ENCODE measurements at regions not wholly inside any gene's neighbourhood (a gene's known extent, or its start where the extent isn't known, plus 50 kb on each side); places are given as distances from the start of the nearest gene placed in this dataset.

DNA sequence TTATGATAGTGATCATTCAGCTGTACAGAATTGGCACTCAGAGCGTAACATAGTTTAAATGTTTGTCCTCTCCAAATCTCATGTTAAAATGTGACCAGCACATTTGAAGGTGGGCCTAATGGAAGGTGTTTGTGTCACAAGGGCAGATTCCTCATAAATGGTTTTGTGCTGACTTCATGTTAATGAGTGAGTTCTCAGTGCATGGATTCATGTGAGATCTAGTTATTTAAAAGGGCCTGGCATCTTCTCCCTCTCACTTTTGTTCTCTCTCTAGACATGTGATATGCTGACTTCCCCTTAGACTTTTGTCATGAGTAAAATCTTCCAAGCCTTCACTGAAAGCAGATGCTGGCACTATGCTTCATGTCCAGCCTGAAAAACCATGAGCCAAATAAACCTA is 452.4 kb upstream of the PTCHD4 start:
- WGBS, 4 donors, result 88 to 97% (median 95%) methylated on average over 1 of the region's 1 CpG
- intact Hi-C loops (cut with DNase I), result no loop called here

DNA sequence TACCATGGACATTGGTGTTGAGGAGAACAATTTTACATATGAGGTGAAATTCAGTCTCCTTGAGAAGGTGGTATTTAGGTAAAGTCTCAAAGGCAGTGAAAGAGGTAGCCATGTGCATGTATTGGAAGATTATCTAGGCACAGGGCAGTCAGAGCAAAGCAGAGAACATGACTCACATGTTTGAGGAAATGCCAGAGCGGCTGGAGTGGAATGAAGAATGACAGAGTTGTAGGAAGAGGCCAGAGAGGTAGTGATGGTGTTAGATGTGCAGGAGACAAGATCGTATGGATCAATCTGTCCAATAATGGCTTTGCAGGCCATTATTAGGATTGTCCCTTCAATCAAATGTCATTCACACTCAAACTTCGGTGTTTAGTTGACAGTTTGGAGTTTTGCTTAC is 449.4 kb upstream of the PTCHD4 start:
- ATAC-seq (no peak), DNase-seq (no peak)
- Histone ChIP-seq H3K4me1 (no peaks in the 10 kb centered on the region), H3K27ac (no peak overlapping the region), H3K27me3 (no peaks in the 10 kb centered on the region), H3K4me3 (no peak overlapping the region), H3K36me3 (no peaks in the 10 kb centered on the region), H3K9me3 (peaks cover 0 to 5% (median 0%) of the 10 kb centered on the region in 12 donors)
- intact Hi-C loops (cut with DNase I), result no loop called here
- 61 to 68% (median 63%) methylated on average over 3 of the region's 3 CpGs for WGBS, 4 donors
- TF ChIP-seq, protein P1, sequence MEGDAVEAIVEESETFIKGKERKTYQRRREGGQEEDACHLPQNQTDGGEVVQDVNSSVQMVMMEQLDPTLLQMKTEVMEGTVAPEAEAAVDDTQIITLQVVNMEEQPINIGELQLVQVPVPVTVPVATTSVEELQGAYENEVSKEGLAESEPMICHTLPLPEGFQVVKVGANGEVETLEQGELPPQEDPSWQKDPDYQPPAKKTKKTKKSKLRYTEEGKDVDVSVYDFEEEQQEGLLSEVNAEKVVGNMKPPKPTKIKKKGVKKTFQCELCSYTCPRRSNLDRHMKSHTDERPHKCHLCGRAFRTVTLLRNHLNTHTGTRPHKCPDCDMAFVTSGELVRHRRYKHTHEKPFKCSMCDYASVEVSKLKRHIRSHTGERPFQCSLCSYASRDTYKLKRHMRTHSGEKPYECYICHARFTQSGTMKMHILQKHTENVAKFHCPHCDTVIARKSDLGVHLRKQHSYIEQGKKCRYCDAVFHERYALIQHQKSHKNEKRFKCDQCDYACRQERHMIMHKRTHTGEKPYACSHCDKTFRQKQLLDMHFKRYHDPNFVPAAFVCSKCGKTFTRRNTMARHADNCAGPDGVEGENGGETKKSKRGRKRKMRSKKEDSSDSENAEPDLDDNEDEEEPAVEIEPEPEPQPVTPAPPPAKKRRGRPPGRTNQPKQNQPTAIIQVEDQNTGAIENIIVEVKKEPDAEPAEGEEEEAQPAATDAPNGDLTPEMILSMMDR (IDR thresholded peaks at IDR 0.05), result no peak
- no peak for TF ChIP-seq POLR2A (IDR thresholded peaks at IDR 0.05)

More for the DNA sequence above, 452.4 kb upstream of the PTCHD4 start:
- H3K36me3 ChIP-seq, result no peaks in the 10 kb centered on the region
- no peak overlapping the region for H3K27ac ChIP-seq
- DNase-seq, result no peak
- TF ChIP-seq, protein P1 (IDR thresholded peaks at IDR 0.05), result no peak
- TF ChIP-seq POLR2A (IDR thresholded peaks at IDR 0.05), result no peak
- H3K27me3 ChIP-seq, result no peaks in the 10 kb centered on the region
- no peaks in the 10 kb centered on the region for H3K9me3 ChIP-seq
- ATAC-seq, result no peak
- no peak overlapping the region for H3K4me3 ChIP-seq
- H3K4me1 ChIP-seq, result no peaks in the 10 kb centered on the region

DNA sequence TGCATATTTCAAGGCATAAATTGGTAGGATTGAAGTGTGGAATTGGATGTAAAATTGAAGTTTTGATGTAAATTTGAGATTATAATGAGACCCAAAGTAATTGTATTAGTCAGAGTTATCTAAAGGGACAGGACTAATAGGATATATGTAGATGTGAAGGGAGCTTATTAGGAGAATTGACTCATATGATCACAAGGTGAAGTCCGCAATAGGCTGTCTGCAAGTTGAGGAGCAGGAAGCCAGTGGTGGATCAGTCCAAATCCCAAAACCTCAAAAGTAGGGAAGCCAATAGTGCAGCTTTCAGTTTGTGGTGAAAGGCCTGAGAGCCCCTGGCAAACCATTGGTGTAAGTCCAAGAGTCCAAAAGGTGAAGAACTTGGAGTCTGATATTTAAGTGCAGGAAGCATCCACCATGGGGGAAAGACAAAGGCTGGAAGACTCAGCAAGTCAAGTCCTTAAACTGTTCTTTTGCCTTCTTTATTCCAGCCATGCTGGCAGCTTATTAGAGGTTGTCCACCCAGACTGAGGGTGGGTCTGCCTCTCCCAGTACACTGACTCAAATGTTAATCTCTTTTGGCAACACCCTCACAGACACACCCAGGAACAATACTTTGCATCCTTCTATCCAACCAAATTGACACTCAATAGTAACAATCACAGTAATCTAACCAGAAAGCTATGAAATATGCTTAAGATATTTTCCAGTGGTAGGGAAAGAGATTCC is 442.6 kb upstream of the PTCHD4 start:
- Histone ChIP-seq H3K27me3 (no peaks in the 10 kb centered on the region), H3K36me3 (no peaks in the 10 kb centered on the region), H3K4me1 (no peaks in the 10 kb centered on the region), H3K27ac (no peak overlapping the region), H3K4me3 (no peak overlapping the region), H3K9me3 (peaks cover 0 to 11% (median 0%) of the 10 kb centered on the region in 12 donors)
- ATAC-seq, result no peak
- DNase-seq, result no peak
- WGBS, 4 donors, result 92 to 96% (median 95%) methylated on average over 1 of the region's 1 CpG
- intact Hi-C loops (cut with DNase I), result no loop called here
- TF ChIP-seq, protein P1 (IDR thresholded peaks at IDR 0.05), result no peak
- no peak for TF ChIP-seq POLR2A (IDR thresholded peaks at IDR 0.05)

DNA sequence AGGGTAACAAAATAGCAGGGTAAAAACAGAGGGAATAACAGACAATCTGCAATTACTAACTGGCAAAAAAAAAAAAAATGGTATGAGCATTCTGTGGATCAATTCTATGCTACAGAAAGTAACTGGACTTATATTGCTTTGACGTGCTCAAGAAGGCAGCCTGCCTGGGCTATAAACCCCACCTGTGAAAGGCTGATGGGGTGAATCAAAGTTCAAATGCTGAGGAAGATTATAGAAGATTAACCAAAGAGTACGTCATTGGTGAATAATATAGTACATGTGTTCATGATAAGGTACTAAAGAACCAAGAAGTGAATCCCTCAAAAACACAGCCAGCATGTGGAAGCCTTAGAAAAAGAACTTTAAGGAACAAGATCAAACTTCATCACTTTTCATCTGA is 441.9 kb upstream of the PTCHD4 start:
- H3K9me3 ChIP-seq, result peaks cover 0 to 11% (median 0%) of the 10 kb centered on the region in 12 donors
- TF ChIP-seq, protein P1 (IDR thresholded peaks at IDR 0.05), result no peak
- TF ChIP-seq POLR2A (IDR thresholded peaks at IDR 0.05), result no peak
- 74 to 85% (median 79%) methylated on average over 2 of the region's 2 CpGs for WGBS, 4 donors
- no peaks in the 10 kb centered on the region for H3K4me1 ChIP-seq
- no peaks in the 10 kb centered on the region for H3K36me3 ChIP-seq
- no peak for DNase-seq
- ATAC-seq, result no peak
- H3K27me3 ChIP-seq, result no peaks in the 10 kb centered on the region
- no peak overlapping the region for H3K4me3 ChIP-seq
- intact Hi-C loops (cut with DNase I), result no loop called here
- no peak overlapping the region for H3K27ac ChIP-seq
